ENCODE measurements at regions not wholly inside any gene's neighbourhood (a gene's known extent, or its start where the extent isn't known, plus 50 kb on each side); places are given as distances from the start of the nearest gene placed in this dataset.

DNA sequence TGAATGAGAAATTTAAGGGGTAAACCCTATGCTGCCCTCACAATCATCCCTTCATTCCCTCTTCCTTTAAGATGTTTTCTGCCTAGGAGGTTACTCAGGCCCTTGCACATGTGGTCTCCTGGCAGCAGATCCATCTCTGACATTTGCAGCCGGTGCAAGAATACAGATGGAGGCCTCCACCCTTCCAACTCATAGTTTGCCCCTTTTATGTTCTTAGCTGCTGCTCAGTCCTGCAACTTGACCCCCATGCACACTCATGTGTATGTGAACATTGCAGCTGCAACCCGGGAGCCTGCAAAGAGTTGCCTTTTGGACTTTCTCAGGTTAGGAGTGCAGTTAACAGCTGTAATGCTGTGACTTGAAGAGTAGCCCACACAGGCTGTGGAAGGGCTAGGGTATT is 131.9 kb upstream of the SGK1 start:
- H3K9ac ChIP-seq (ENCODE audit: insufficient read depth, low read length), result no peak overlapping the region
- no peak overlapping the region for H3K4me2 ChIP-seq (ENCODE audit: extremely low read depth, insufficient read depth, low read length)
- H3K36me3 ChIP-seq (ENCODE audit: control insufficient read depth, insufficient read depth, low read length), result no peaks in the 10 kb centered on the region
- H3K9me3 ChIP-seq (ENCODE audit: control insufficient read depth, insufficient read depth, low read depth, low read length), result no peaks in the 10 kb centered on the region
- no peak overlapping the region for H2AFZ ChIP-seq (ENCODE audit: low read length)
- H3K4me3 ChIP-seq (replicated peaks in 1 of 4; ENCODE audit: control extremely low read depth in 1 of 4, insufficient read depth in 1 of 4, low read depth in 3 of 4, low read length in 4 of 4), result no peak overlapping the region
- peak overlapping the region; percentile 26 for H3K27ac ChIP-seq (ENCODE audit: insufficient read depth, low read length)
- H3K27me3 ChIP-seq (ENCODE audit: control insufficient read depth, insufficient read depth, low read length), result no peaks in the 10 kb centered on the region
- no peaks in the 10 kb centered on the region for H3K79me2 ChIP-seq (ENCODE audit: control insufficient read depth, insufficient read depth, low read length)
- peak; percentile 31 to 88 for DNase-seq (ENCODE audit: low read depth in 2 of 2)
- TF ChIP-seq, protein P1, sequence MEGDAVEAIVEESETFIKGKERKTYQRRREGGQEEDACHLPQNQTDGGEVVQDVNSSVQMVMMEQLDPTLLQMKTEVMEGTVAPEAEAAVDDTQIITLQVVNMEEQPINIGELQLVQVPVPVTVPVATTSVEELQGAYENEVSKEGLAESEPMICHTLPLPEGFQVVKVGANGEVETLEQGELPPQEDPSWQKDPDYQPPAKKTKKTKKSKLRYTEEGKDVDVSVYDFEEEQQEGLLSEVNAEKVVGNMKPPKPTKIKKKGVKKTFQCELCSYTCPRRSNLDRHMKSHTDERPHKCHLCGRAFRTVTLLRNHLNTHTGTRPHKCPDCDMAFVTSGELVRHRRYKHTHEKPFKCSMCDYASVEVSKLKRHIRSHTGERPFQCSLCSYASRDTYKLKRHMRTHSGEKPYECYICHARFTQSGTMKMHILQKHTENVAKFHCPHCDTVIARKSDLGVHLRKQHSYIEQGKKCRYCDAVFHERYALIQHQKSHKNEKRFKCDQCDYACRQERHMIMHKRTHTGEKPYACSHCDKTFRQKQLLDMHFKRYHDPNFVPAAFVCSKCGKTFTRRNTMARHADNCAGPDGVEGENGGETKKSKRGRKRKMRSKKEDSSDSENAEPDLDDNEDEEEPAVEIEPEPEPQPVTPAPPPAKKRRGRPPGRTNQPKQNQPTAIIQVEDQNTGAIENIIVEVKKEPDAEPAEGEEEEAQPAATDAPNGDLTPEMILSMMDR (conservative IDR thresholded peaks at IDR 0.05 in 1 of 2, IDR thresholded peaks at IDR 0.05 in 1 of 2; ENCODE audit: low read depth in 1 of 2, low read length in 2 of 2), result no peak
- TF ChIP-seq EZH2 (IDR thresholded peaks at IDR 0.05; ENCODE audit: low read length, missing control alignments), result no peak
- peaks cover 15% of the 10 kb centered on the region for H3K4me1 ChIP-seq (ENCODE audit: control insufficient read depth, extremely low read depth, insufficient read depth, low read length)
- H4K20me1 ChIP-seq (ENCODE audit: control insufficient read depth, extremely low read depth, insufficient read depth, low read length), result no peaks in the 10 kb centered on the region

DNA sequence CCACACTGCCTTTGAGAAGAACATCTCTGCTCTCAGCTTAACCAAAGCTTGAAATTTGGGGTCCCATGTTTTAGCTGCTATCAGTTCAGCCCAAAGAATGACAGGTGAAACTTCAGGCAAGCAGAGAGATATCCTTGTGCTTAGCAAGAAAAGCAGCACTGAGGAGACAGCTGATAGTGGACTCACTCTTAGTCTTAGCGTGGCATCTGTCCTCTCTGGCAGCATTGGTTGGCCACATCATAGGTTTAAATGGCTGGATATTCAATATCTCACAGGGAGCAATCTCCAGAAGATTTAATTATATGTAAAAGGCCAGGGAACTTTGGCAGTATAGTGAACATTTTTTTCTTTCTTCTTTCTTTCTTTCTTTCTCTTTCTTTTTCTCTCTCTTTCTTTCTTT is 131.1 kb upstream of the SGK1 start:
- Histone ChIP-seq H3K4me2 (ENCODE audit: extremely low read depth, insufficient read depth, low read length) (no peak overlapping the region), H3K79me2 (ENCODE audit: control insufficient read depth, insufficient read depth, low read length) (no peaks in the 10 kb centered on the region), H3K9ac (ENCODE audit: insufficient read depth, low read length) (no peak overlapping the region), H4K20me1 (ENCODE audit: control insufficient read depth, extremely low read depth, insufficient read depth, low read length) (no peaks in the 10 kb centered on the region), H3K4me3 (replicated peaks in 1 of 4; ENCODE audit: control extremely low read depth in 1 of 4, insufficient read depth in 1 of 4, low read depth in 3 of 4, low read length in 4 of 4) (no peak overlapping the region), H3K4me1 (ENCODE audit: control insufficient read depth, extremely low read depth, insufficient read depth, low read length) (peaks cover 15% of the 10 kb centered on the region), H3K9me3 (ENCODE audit: control insufficient read depth, insufficient read depth, low read depth, low read length) (no peaks in the 10 kb centered on the region), H3K36me3 (ENCODE audit: control insufficient read depth, insufficient read depth, low read length) (no peaks in the 10 kb centered on the region), H2AFZ (ENCODE audit: low read length) (no peak overlapping the region), H3K27ac (ENCODE audit: insufficient read depth, low read length) (peak overlapping the region; percentile 65), H3K27me3 (ENCODE audit: control insufficient read depth, insufficient read depth, low read length) (no peaks in the 10 kb centered on the region)
- TF ChIP-seq, protein P1 (conservative IDR thresholded peaks at IDR 0.05 in 1 of 2, IDR thresholded peaks at IDR 0.05 in 1 of 2; ENCODE audit: low read depth in 1 of 2, low read length in 2 of 2), result no peak
- TF ChIP-seq EZH2 (IDR thresholded peaks at IDR 0.05; ENCODE audit: low read length, missing control alignments), result no peak
- no peak for DNase-seq (ENCODE audit: low read depth in 2 of 2)

DNA sequence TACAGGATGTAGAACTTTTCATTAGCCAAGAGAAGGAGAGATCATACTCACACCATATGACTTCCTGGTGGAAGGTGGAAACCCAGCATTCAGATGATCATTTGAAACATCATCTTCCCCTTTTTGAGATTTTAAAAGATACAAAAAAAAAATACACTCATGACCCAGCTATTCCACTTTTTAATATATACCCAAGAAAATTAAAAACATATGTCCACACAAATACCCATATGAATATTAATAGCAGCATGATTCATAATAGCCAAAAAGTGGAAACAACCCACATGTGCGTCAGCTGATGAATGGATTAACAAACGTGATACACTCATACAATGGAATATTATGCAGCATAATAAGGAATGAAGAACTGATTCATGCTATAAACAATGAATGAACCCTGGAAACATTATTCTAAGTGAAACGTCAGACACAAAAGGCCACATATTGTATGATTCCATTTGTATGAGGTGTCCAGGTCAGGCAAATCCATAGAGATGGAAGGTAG is 130.0 kb upstream of the SGK1 start:
- H3K79me2 ChIP-seq (ENCODE audit: control insufficient read depth, insufficient read depth, low read length), result no peaks in the 10 kb centered on the region
- no peaks in the 10 kb centered on the region for H4K20me1 ChIP-seq (ENCODE audit: control insufficient read depth, extremely low read depth, insufficient read depth, low read length)
- H3K36me3 ChIP-seq (ENCODE audit: control insufficient read depth, insufficient read depth, low read length), result no peaks in the 10 kb centered on the region
- H3K9me3 ChIP-seq (ENCODE audit: control insufficient read depth, insufficient read depth, low read depth, low read length), result no peaks in the 10 kb centered on the region
- no peak overlapping the region for H2AFZ ChIP-seq (ENCODE audit: low read length)
- H3K27ac ChIP-seq (ENCODE audit: insufficient read depth, low read length), result peak overlapping the region; percentile 88
- H3K4me3 ChIP-seq (replicated peaks in 1 of 4; ENCODE audit: control extremely low read depth in 1 of 4, insufficient read depth in 1 of 4, low read depth in 3 of 4, low read length in 4 of 4), result no peak overlapping the region
- H3K27me3 ChIP-seq (ENCODE audit: control insufficient read depth, insufficient read depth, low read length), result no peaks in the 10 kb centered on the region
- DNase-seq (ENCODE audit: low read depth in 2 of 2), result peak; percentile 94 to 97
- H3K9ac ChIP-seq (ENCODE audit: insufficient read depth, low read length), result no peak overlapping the region
- TF ChIP-seq, protein P1 (conservative IDR thresholded peaks at IDR 0.05 in 1 of 2, IDR thresholded peaks at IDR 0.05 in 1 of 2; ENCODE audit: low read depth in 1 of 2, low read length in 2 of 2), result no peak
- no peak for TF ChIP-seq EZH2 (IDR thresholded peaks at IDR 0.05; ENCODE audit: low read length, missing control alignments)
- peaks cover 15% of the 10 kb centered on the region for H3K4me1 ChIP-seq (ENCODE audit: control insufficient read depth, extremely low read depth, insufficient read depth, low read length)
- H3K4me2 ChIP-seq (ENCODE audit: extremely low read depth, insufficient read depth, low read length), result no peak overlapping the region
